ENCODE measurements at regions not wholly inside any gene's neighbourhood (a gene's known extent, or its start where the extent isn't known, plus 50 kb on each side); places are given as distances from the start of the nearest gene placed in this dataset.
"Not testable (repeated sequence)": the region's sequence is repeated elsewhere in the genome, so short reads cannot be mapped to it uniquely, and the experiment has no call there.

GRCh38 chr7:119919986-119920385 is 353.0 kb upstream of the KCND2 start:
- no peak overlapping the region for H3K27ac Mint-ChIP-seq
- no peaks in the 10 kb centered on the region for H3K4me1 Mint-ChIP-seq (ENCODE audit: low read depth)
- DNase-seq (no peak), ATAC-seq (replicated peaks in 1 of 2) (no peak)
- peaks cover 2 to 3% of the 10 kb centered on the region in 2 donors for H3K9me3 Mint-ChIP-seq
- H3K4me3 Mint-ChIP-seq = no peak overlapping the region
- H3K36me3 Mint-ChIP-seq (ENCODE audit: insufficient read depth in 2 of 2) = no peaks in the 10 kb centered on the region
- H3K27me3 Mint-ChIP-seq (ENCODE audit: low read depth) = no peaks in the 10 kb centered on the region

GRCh38 chr7:119925581-119926289 is 347.2 kb upstream of the KCND2 start:
- Mint-ChIP-seq H3K27me3 (ENCODE audit: low read depth) (no peaks in the 10 kb centered on the region), H3K9me3 (peaks cover 0 to 5% of the 10 kb centered on the region in 2 donors), H3K4me3 (no peak overlapping the region), H3K36me3 (ENCODE audit: insufficient read depth in 2 of 2) (no peaks in the 10 kb centered on the region), H3K4me1 (ENCODE audit: low read depth) (no peaks in the 10 kb centered on the region), H3K27ac (no peak overlapping the region)
- DNase-seq = no peak
- ATAC-seq (replicated peaks in 1 of 2) = no peak

GRCh38 chr7:119929891-119930290 is 343.1 kb upstream of the KCND2 start:
- Mint-ChIP-seq H3K9me3 (peaks cover 0 to 2% of the 10 kb centered on the region in 2 donors), H3K27ac (no peak overlapping the region), H3K4me1 (ENCODE audit: low read depth) (no peaks in the 10 kb centered on the region), H3K36me3 (ENCODE audit: insufficient read depth in 2 of 2) (peaks cover 0 to 2% of the 10 kb centered on the region in 2 donors), H3K4me3 (no peak overlapping the region), H3K27me3 (ENCODE audit: low read depth) (no peaks in the 10 kb centered on the region)
- ATAC-seq (replicated peaks in 1 of 2) (no peak), DNase-seq (no peak)

DNA sequence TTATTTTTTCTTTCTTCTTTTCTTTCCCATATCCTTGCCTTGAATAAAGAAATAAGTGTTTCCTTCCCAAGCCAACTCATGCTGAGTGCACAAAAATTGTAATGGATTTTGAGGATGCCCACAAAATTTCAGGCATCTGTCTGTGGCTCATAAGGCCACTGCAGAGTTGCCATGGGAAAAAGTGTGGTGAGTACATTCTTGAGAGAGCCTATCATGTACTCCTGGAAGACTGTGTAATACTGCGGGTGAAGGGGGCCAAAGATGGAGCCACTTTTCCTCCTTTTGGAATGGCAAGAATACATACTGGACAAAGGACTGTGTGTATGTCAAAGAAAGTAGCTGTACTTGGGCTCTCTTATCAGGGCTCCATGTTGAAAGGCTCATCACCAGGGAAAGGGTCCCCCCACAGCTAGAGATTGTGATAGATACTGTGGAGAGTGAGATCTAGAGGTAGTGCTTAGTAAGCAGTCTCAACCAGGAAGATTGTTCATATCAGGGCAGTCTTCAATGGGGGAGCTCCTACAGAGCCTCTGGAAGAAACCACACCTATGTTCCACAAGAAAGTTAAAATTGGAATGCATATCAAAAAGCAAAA is 341.6 kb upstream of the KCND2 start:
- Mint-ChIP-seq H3K4me3 (no peak overlapping the region), H3K9me3 (peaks cover 0 to 2% of the 10 kb centered on the region in 2 donors)
- no peak for ATAC-seq (replicated peaks in 1 of 2)

GRCh38 chr7:119935418-119936025 is 337.5 kb upstream of the KCND2 start:
- Mint-ChIP-seq H3K4me3 (no peak overlapping the region), H3K4me1 (ENCODE audit: low read depth) (no peaks in the 10 kb centered on the region), H3K27ac (no peak overlapping the region), H3K9me3 (peaks cover 0 to 1% of the 10 kb centered on the region in 2 donors), H3K27me3 (ENCODE audit: low read depth) (no peaks in the 10 kb centered on the region), H3K36me3 (ENCODE audit: insufficient read depth in 2 of 2) (peaks cover 0 to 2% of the 10 kb centered on the region in 2 donors)
- DNase-seq (no peak), ATAC-seq (replicated peaks in 1 of 2) (no peak)

More for the DNA sequence above, 341.6 kb upstream of the KCND2 start:
- Mint-ChIP-seq H3K27me3 (ENCODE audit: low read depth) (no peaks in the 10 kb centered on the region), H3K36me3 (ENCODE audit: insufficient read depth in 2 of 2) (peaks cover 0 to 2% of the 10 kb centered on the region in 2 donors), H3K4me1 (ENCODE audit: low read depth) (no peaks in the 10 kb centered on the region), H3K27ac (no peak overlapping the region)
- no peak for DNase-seq

- no peaks in the 10 kb centered on the region for H3K4me1 Mint-ChIP-seq (ENCODE audit: low read depth)
- no peaks in the 10 kb centered on the region for H3K36me3 Mint-ChIP-seq (ENCODE audit: insufficient read depth in 2 of 2)
- H3K4me3 Mint-ChIP-seq = no peak overlapping the region
- no peak overlapping the region for H3K27ac Mint-ChIP-seq
- H3K9me3 Mint-ChIP-seq = peaks cover 0 to 1% of the 10 kb centered on the region in 2 donors
- ATAC-seq (replicated peaks in 1 of 2) = no peak
- H3K27me3 Mint-ChIP-seq (ENCODE audit: low read depth) = no peaks in the 10 kb centered on the region
- DNase-seq = no peak
These were observed 336.1 kb upstream of the KCND2 start for GRCh38 chr7:119936836-119937235.

DNA sequence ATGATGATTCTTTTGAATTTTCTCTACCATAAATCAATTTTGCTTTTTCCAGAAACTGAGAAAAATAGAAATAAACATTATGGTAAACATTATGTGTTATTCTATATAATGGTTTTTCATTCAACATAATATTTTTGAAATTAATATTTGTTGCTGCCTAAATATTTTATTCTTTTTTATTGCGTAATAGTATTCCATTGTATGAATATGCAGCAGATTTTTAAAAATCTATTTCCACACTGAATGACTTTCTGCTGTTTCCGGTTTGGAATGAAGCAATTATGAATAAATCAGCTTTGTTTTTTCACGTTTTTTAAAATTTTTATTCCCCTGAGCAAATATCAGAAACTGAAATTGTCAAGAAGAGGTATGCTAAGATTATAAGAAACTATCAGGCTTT is 335.2 kb upstream of the KCND2 start:
- H3K4me1 Mint-ChIP-seq (ENCODE audit: low read depth) = no peaks in the 10 kb centered on the region
- peaks cover 0 to 1% of the 10 kb centered on the region in 2 donors for H3K9me3 Mint-ChIP-seq
- H3K4me3 Mint-ChIP-seq = no peak overlapping the region
- ATAC-seq (replicated peaks in 1 of 2) (no peak), DNase-seq (no peak)
- no peaks in the 10 kb centered on the region for H3K27me3 Mint-ChIP-seq (ENCODE audit: low read depth)
- no peaks in the 10 kb centered on the region for H3K36me3 Mint-ChIP-seq (ENCODE audit: insufficient read depth in 2 of 2)
- no peak overlapping the region for H3K27ac Mint-ChIP-seq

DNA sequence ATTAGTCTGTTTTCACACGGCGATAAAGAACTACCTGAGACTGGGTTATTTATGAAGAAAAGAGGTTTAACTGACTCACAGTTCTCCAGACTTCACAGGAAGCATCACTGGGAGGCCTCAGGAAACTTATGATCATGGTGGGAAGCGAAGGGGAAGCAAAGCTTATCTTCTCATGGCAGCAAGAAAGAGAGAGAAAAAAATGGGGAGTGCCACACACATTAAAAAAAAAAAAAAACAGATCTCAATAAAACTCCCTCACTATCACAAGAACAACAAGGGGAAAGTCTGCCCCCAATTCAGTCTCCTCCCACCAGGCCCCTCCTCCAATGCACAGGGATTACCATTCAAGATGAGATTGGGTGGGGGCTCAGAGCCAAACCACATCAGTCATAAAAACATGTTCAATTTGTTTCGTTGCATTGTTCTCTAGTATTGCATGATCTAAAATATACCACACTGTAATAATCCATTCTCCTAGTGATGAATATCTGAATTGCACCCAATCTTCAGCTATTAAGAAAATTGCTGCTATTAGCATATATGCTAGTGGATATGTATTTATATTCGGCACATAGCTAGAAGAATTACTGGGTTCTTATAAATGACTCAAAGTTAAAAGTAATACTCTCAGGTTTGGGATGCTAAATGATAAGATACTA is 328.9 kb upstream of the KCND2 start:
- Mint-ChIP-seq H3K4me3 (no peak overlapping the region), H3K36me3 (ENCODE audit: insufficient read depth in 2 of 2) (no peaks in the 10 kb centered on the region), H3K27ac (no peak overlapping the region), H3K9me3 (no peaks in the 10 kb centered on the region), H3K4me1 (ENCODE audit: low read depth) (no peaks in the 10 kb centered on the region), H3K27me3 (ENCODE audit: low read depth) (no peaks in the 10 kb centered on the region)
- DNase-seq (no peak), ATAC-seq (replicated peaks in 1 of 2) (no peak)

DNA sequence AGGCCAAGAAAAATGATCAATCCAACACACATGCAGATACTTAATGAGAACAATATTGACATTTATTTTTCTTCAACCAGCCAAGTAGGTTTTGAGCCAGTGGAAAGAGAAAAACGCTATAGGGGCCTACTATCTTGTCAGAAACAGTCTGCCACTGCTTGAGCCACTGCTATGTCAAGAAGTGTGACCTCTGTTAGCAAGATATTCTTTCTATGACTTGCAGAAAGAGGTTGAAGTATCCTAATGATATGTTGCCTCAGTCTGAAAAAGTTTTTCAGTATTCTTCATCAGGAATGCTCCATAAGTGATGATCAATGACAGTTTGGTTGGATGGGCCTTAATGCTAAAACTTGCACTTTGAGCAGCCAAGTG is 328.4 kb upstream of the KCND2 start:
- ATAC-seq (replicated peaks in 1 of 2) = no peak
- H3K36me3 Mint-ChIP-seq (ENCODE audit: insufficient read depth in 2 of 2) = no peaks in the 10 kb centered on the region
- H3K4me1 Mint-ChIP-seq (ENCODE audit: low read depth) = no peaks in the 10 kb centered on the region
- no peak for DNase-seq
- peaks cover 0 to under 1% of the 10 kb centered on the region in 2 donors for H3K9me3 Mint-ChIP-seq
- no peak overlapping the region for H3K4me3 Mint-ChIP-seq
- no peak overlapping the region for H3K27ac Mint-ChIP-seq
- no peaks in the 10 kb centered on the region for H3K27me3 Mint-ChIP-seq (ENCODE audit: low read depth)

- ATAC-seq (replicated peaks in 1 of 2) (no peak), DNase-seq (no peak)
- Mint-ChIP-seq H3K4me3 (no peak overlapping the region), H3K27ac (no peak overlapping the region), H3K27me3 (ENCODE audit: low read depth) (no peaks in the 10 kb centered on the region), H3K36me3 (ENCODE audit: insufficient read depth in 2 of 2) (peaks cover 0 to 3% of the 10 kb centered on the region in 2 donors), H3K9me3 (peaks cover 0 to 4% of the 10 kb centered on the region in 2 donors), H3K4me1 (ENCODE audit: low read depth) (no peaks in the 10 kb centered on the region)
These were observed 327.2 kb upstream of the KCND2 start for GRCh38 chr7:119945822-119946221.

- no peaks in the 10 kb centered on the region for H3K27me3 Mint-ChIP-seq (ENCODE audit: low read depth)
- DNase-seq (no peak), ATAC-seq (replicated peaks in 1 of 2) (no peak)
- no peaks in the 10 kb centered on the region for H3K4me1 Mint-ChIP-seq (ENCODE audit: low read depth)
- H3K9me3 Mint-ChIP-seq = peaks cover 0 to 4% of the 10 kb centered on the region in 2 donors
- H3K36me3 Mint-ChIP-seq (ENCODE audit: insufficient read depth in 2 of 2) = peaks cover 0 to 3% of the 10 kb centered on the region in 2 donors
- H3K4me3 Mint-ChIP-seq = no peak overlapping the region
- no peak overlapping the region for H3K27ac Mint-ChIP-seq
These were observed 323.9 kb upstream of the KCND2 start for GRCh38 chr7:119949053-119949452.

DNA sequence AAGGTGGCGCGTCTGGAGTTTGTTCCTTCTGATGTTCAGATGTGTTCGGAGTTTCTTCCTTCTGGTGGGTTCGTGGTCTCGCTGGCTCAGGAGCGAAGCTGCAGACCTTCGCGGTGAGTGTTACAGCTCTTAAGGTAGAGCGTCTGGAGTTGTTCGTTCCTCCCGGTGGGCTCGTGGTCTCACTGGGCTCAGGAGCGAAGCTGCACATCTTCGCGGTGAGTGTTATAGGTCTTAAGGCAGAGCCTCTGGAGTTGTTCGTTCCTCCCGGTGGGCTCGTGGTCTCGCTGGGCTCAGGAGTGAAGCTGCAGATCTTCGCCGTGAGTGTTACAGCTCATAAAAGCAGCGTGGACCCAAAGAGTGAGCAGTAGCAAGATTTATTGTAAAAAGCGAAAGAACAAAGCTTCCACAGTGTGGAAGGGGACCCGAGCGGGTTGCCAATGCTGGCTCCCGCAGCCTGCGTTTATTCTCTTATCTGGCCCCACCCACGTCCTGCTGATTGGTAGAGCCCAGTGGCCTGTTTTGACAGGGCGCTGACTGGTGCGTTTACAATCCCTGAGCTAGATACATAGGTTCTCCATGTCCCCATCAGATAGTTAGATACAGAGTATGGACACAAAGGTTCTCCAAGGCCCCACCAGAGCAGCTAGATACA is 322.5 kb upstream of the KCND2 start:
- ATAC-seq (replicated peaks in 1 of 2); H3K9me3 Mint-ChIP-seq; H3K4me3 Mint-ChIP-seq; H3K27me3 Mint-ChIP-seq (ENCODE audit: low read depth); DNase-seq; H3K4me1 Mint-ChIP-seq (ENCODE audit: low read depth); H3K27ac Mint-ChIP-seq; H3K36me3 Mint-ChIP-seq (ENCODE audit: insufficient read depth in 2 of 2): not testable (repeated sequence)

DNA sequence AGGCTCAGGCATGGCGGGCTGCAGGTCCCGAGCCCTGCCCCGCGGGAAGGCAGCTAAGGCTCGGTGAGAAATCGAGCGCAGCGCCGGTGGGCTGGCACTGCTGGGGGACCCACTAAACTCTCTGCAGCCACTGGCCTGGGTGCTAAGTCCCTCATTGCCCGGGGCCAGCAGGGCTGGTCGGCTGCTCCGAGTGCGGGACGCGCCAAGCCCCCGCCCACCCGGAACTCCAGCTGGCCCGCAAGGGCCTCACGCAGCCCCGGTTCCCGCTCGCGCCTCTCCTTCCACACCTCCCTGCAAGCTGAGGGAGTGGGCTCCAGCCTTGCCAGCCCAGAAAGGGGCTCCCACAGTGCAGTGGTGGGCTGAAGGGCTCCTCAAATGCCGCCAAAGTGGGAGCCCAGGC is 321.4 kb upstream of the KCND2 start:
- not testable (repeated sequence) for H3K27ac Mint-ChIP-seq; H3K4me3 Mint-ChIP-seq; DNase-seq; H3K36me3 Mint-ChIP-seq (ENCODE audit: insufficient read depth in 2 of 2); H3K4me1 Mint-ChIP-seq (ENCODE audit: low read depth); H3K9me3 Mint-ChIP-seq; ATAC-seq (replicated peaks in 1 of 2); H3K27me3 Mint-ChIP-seq (ENCODE audit: low read depth)

Data from activated T-cell treated with anti-CD3 and anti-CD28 coated beads, Interleukin-2, amount 50 U/mL, for 72 hours (primary cell).